GM08714 (cell line): ENCODE measurements at regions not wholly inside any gene's neighbourhood (a gene's known extent, or its start where the extent isn't known, plus 50 kb on each side); places are given as distances from the start of the nearest gene placed in this dataset.
A peak's percentile ranks its signal among the peaks of the same experiment; 100 is the strongest.
"Not testable (repeated sequence)": the region's sequence is repeated elsewhere in the genome, so short reads cannot be mapped to it uniquely, and the experiment has no call there.

Experiments used
- H3K4me3 ChIP-seq: fragments of 200-500 bp; sonication (Bioruptor generic); 2 replicates; pipeline ENCODE4 v1.5.1; 2014; ENCODE audit warnings: mild to moderate bottlenecking, low read length, inconsistent platforms
- ZNF274 ChIP-seq: IDR thresholded peaks from 2 replicates; pipeline ENCODE4 v1.6.1; 2012; ENCODE audit warnings: mild to moderate bottlenecking, low read depth, low read length

GRCh38 chr6:56875523-56875922 is 79.4 kb upstream of the BEND6 start:
- TF ChIP-seq ZNF274, result no peak
- no peak overlapping the region for H3K4me3 ChIP-seq

- H3K4me3 ChIP-seq, result no peak overlapping the region
- TF ChIP-seq ZNF274, result no peak
Measured at GRCh38 chr6:56874328-56874727, 80.6 kb upstream of the BEND6 start.

GRCh38 chr6:56870053-56870452 is 84.9 kb upstream of the BEND6 start:
- H3K4me3 ChIP-seq, result not testable (repeated sequence)

GRCh38 chr6:56869346-56869745 is 85.6 kb upstream of the BEND6 start:
- no peak overlapping the region for H3K4me3 ChIP-seq
- no peak for TF ChIP-seq ZNF274

GRCh38 chr6:56868687-56869086 is 86.2 kb upstream of the BEND6 start:
- TF ChIP-seq ZNF274, result no peak
- no peak overlapping the region for H3K4me3 ChIP-seq

GRCh38 chr6:56866917-56867522 is 87.9 kb upstream of the BEND6 start:
- TF ChIP-seq ZNF274, result no peak
- H3K4me3 ChIP-seq, result no peak overlapping the region

GRCh38 chr6:56865081-56865875 is 89.6 kb upstream of the BEND6 start:
- no peak overlapping the region for H3K4me3 ChIP-seq
- TF ChIP-seq ZNF274, result no peak

GRCh38 chr6:56864171-56864616 is 90.7 kb upstream of the BEND6 start:
- TF ChIP-seq ZNF274, result no peak
- H3K4me3 ChIP-seq, result no peak overlapping the region

GRCh38 chr6:56863366-56863765 is 91.5 kb upstream of the BEND6 start:
- TF ChIP-seq ZNF274, result no peak
- H3K4me3 ChIP-seq, result no peak overlapping the region

GRCh38 chr6:56862415-56863175 is 92.3 kb upstream of the BEND6 start:
- no peak overlapping the region for H3K4me3 ChIP-seq
- no peak for TF ChIP-seq ZNF274

- no peak overlapping the region for H3K4me3 ChIP-seq
- TF ChIP-seq ZNF274, result no peak
Measured at GRCh38 chr6:56860475-56860874, 94.4 kb upstream of the BEND6 start.

GRCh38 chr6:56856036-56856580 is 98.8 kb upstream of the BEND6 start:
- TF ChIP-seq ZNF274, result no peak
- no peak overlapping the region for H3K4me3 ChIP-seq

GRCh38 chr6:56854086-56854485 is 100.8 kb upstream of the BEND6 start:
- no peak overlapping the region for H3K4me3 ChIP-seq
- no peak for TF ChIP-seq ZNF274

- no peak for TF ChIP-seq ZNF274
- H3K4me3 ChIP-seq, result no peak overlapping the region
Measured at GRCh38 chr6:56853541-56853940, 101.4 kb upstream of the BEND6 start.

GRCh38 chr6:56852260-56853010 is 102.5 kb upstream of the BEND6 start:
- no peak for TF ChIP-seq ZNF274
- H3K4me3 ChIP-seq, result peak overlapping the region; percentile 69; the same call in 1 of the 2 replicates
